Skeletal muscle cell (primary cell): ENCODE measurements at regions not wholly inside any gene's neighbourhood (a gene's known extent, or its start where the extent isn't known, plus 50 kb on each side); places are given as distances from the start of the nearest gene placed in this dataset.
"Not testable (repeated sequence)": the region's sequence is repeated elsewhere in the genome, so short reads cannot be mapped to it uniquely, and the experiment has no call there.

Experiments used
- DNase-seq: peaks from one replicate; pipeline ENCODE4 v3.0.0-alpha.2; 2010; ENCODE audit warnings: low read depth
- H3K4me3 ChIP-seq: 2 replicates; pipeline ENCODE4 v1.5.1; 2011; ENCODE audit warnings: low read depth, mild to moderate bottlenecking, control low read depth, low read length, moderate library complexity

DNA sequence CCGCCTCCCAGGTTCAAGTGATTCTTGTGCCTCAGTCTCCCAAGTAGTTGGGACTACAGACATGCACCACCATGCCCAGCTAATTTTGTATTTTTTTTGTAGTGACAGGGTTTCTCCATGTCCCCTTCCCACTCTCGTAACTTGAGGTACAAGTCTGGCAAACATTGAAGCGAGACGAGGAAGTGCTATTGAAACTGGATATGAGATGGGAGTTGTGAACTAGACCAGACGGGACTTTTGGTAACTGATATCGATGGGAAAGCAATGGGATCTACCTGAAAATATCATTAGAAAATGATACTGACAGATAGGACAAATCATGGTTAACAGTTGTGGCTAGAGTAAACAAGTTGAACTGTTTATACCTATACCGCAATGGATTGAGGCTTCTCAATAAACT is 95.2 kb upstream of the TRABD2B start:
- DNase-seq: no peak
- no peak overlapping the region for H3K4me3 ChIP-seq

DNA sequence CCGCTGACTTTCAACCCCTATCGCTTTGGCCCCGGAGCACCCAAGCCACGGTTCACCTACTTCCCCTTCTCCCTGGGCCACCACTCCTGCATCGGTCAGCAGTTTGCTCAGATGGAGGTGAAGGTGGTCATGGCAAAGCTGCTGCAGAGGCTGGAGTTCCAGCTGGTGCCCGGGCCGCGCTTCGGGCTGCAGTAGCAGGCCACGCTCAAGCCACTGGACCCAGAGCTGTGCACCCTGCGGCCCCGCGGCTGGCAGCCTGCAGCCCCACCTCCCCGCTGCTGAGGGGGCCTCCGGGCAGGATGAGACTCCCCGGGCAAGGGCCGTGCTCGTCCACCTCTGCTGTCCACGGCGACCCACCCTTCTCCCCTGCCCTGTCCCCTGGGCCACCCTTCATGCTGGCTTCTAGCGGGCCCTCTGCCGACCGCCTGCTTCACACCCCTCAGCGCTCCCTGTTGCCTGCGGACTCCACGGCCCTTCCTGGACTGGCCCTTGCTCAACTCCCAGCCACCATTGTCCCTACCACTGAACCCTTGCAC is 92.2 kb upstream of the TRABD2B start:
- no peak overlapping the region for H3K4me3 ChIP-seq

DNA sequence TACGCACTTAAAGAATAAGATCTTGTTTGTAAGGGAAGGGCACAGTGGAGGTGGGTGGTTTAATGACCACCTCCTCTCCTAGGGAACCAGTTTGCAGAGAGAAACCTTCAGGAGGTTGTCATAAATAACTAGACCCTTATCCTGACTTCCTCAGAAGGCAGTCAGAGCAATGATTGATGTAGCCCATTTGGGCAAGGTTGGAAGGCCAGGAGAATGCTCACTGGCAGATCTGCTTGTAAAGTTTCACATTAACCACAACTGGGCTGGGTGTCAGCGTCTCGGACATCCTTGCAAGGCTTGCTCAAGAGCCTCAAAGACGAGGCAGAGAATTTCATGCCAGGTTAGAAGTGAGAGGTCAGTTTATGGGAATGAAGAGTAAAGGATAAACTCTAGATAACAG is 87.6 kb upstream of the TRABD2B start:
- H3K4me3 ChIP-seq: no peak overlapping the region
- DNase-seq: no peak

More for the DNA sequence above, 92.2 kb upstream of the TRABD2B start:
- no peak for DNase-seq

DNA sequence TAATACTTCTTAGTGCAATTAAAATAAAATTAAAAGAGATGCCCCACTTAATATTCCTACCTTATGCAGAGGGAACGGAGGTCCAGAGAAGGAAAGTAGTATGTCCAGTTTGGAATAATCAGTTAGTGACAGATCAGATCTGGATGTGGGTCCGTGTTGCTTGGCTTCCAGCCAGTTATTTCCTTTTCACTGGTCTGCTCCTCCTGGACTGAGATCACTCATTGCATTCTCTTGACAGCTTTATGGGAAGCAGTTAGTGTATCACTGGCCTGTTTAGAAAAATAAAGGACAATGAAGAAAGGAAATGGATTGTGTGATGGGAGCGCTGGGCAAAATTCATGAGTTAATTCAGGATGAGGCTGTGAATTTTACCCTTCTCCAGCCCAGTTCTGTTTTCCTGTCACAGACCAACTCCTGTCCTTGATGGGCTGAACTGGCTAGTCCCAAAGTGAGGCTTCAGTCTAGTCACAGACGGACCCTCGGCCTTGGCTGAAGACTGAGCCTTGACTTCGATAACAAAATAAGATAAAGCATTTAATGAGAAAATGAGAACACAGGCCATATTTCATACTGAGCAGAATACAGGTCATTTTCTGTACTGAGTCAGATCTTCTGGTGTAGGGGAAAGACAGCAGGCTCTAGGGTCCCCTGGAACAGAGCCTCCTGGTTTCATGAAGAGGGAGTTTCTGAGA is 85.2 kb upstream of the TRABD2B start:
- DNase-seq: no peak
- H3K4me3 ChIP-seq: no peak overlapping the region

DNA sequence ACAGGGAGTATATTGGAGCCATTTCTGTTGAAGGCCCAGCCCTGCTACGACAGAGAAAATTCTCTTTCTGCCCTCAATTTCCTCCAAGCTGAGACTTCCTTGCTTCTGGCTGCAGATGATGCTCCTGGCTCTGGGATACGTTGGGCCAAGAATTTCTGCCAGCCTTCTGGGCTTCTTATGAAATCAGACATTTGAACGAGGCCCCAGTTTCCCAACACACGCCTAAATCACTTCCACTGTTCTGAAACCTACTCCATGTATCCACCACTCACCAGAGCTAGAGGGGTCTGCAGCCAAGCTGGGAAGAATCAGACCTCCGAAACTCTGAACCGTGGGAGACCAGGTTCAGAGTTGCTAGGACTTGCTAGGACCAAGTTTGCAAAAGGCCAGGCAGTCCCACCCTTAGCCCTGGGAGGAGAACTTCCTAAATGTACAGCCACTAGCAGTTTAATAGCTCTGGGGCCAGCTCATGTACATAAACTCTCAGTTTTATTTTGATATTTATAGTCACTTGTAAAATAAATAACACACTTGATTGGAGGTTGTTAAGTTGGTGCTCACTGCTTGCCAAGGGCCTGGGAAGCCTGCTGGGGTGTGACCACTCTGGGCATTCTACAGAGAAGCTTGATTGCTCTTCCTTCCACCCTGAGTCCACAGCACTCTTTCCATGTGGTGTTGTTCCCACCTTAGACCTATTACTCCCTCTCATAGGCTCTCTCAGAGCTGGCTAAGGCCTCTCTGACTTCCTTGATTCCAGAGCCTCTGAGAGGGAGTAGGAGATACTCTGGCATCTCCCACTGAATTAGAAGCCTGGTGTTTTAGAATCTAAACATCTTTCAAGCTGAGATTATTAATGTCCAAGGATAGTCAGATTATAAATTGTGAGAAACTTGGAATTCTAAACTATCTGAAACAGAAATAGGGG is 83.4 kb upstream of the TRABD2B start:
- DNase-seq: no peak
- no peak overlapping the region for H3K4me3 ChIP-seq

DNA sequence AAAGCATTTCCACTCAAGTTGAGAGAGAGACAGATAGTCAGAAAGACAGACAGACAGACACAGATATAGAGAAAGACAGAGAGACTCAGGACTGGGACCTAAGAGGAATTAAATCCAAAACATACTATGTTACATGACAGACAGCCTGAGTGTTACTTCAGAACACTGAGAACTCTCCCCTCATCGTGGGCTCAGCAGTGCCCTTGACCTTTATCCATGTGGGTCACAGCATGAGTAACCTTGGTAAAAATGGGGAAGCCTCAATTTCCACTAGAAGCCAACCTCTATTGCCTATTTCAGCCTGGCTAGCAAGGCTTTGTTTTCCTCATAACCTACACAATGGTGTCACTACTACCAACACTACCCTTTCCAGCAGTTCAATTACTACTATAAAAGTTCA is 81.9 kb upstream of the TRABD2B start:
- DNase-seq: no peak
- H3K4me3 ChIP-seq: no peak overlapping the region

DNA sequence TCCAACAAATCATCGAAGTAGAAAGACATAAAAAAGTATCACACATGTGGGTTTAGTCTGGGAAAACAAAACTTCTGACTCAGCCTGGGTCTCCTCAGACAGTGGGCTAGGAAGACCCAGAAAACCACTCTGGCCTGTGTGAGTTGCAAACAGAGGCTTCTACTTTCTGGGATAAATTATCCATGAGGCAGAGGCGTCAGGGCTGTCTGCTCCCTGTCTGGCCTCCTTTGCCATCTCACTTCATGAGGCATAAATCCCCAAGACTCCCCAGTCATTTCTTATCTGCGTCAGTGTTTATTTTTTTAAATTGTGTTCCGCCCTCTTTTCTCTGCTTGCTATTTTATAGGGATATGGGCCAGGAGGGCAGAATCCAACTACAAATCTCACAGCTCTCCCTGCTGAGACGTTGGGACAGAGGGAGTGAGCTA is 80.6 kb upstream of the TRABD2B start:
- no peak for DNase-seq
- H3K4me3 ChIP-seq: no peak overlapping the region

DNA sequence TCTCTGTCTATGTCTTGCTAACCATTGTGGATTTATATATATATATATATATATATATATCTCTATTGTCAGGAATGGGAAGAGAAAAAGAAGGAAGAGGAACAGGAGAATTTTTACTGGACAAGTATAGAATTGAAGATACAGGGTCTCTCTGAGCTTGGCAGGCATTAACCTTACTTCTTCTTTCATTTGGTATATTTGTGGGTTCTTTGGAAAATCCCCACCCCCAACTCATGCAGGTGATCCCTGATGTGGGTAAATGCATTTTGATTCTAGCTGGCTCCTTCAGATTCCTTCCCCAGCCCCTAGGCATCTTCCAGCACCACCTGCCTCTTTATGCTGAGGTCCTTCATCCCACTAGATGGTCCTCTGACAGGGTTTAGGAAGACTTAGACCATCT is 78.8 kb upstream of the TRABD2B start:
- DNase-seq: no peak
- no peak overlapping the region for H3K4me3 ChIP-seq

DNA sequence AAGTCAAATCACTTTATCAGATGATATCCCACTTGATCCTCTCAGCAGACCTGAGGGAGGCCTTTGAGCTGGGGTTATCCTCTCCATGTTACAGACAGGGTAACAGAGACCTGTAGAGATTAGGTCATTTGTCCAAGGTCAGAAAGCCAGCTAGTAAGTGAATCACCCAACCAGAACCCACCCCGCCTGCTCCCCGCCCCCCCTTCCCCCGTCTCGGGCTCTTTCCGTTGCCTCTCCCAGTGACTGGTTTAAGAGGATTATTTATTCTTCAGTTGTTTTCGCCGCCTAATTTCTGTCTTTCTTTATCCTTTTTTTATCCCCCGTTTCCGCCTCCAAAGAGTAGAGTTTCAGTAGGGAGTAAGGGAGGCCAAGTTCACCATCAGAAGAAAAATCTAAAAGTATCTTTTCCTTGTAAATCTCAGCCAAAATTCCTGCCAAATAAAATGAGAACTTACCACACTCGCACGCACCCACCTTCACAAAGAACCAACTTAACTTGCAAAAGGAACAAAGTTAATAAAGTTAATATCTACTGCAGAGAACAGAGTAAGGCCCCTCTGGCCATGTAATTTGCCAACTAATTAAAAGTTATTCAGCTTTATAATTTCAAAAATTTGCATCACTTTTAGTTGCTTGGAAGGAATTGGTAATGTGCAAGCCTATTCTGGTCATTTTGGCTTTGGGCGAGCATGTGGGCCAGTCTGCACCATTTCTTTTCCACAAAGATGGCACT is 76.8 kb upstream of the TRABD2B start:
- DNase-seq: no peak
- no peak overlapping the region for H3K4me3 ChIP-seq

DNA sequence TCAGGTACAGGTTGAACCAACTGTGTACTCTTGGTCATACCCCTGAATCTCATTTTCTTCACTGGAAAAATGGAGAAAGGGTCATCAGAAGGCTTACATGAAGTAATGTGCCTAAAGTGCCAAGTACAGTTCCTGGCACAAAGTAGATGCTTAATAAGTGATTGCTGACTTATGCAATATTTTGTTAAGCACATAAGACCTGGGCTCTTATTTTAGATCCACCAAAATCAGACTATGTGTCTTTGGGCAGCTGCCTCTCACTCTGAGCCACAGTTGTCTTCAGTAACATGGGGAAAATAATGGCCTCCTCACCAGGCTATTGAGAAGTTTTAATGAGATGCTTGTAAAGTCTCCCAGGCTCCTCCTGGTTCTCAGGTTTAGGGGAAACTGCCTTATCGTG is 74.3 kb upstream of the TRABD2B start:
- no peak overlapping the region for H3K4me3 ChIP-seq
- no peak for DNase-seq

DNA sequence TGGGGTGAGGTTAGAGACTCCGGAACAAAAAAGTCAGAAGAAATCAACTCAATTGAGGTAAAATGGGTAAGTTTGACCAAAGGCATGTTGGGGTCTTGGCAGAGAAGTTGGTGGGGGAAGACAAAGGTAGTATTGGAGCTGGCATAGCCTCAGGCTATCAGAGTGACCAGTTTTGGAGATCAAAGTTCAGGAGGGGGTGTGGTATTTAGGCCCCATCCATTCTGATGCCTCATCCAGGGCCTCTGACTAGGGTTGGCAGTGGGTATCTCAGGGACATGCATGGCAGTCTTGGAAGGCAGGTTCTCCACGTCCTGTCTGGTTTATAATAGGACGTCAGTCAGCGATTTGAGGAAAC is 73.2 kb upstream of the TRABD2B start:
- H3K4me3 ChIP-seq: no peak overlapping the region
- no peak for DNase-seq

DNA sequence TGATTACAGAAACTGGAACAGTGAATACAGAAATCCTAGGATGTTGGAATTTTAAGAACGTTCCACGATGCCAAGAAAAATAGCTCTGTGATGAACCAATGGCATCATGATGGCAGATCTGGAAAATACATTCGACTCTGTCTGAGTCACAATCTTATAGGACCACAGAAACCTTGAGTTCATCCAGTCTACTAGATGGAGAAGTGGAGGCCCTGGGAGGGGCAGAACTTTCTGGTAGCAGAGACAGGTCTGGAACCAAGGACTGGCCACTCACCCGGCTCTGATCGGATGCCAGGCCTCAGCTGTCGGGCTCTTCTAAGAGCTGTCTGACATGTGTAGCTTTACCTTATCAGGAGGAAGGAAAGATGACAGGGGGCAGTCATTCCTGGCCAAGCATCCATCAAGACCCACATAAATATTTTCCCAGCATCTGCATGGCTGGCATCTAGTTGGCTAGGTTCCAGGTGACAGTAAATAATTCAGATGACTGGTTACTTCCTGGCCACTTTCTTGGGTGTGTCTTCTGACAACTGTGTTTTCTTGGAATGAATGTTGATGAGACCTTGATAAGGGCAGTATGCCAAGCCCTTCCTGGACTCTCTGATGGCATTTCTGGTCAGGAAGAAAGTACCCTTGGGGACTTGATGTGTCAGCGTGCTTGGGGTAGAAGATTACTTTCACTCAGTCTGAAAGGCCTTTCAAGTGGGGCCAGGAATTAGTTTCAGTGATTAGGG is 72.6 kb upstream of the TRABD2B start:
- H3K4me3 ChIP-seq: no peak overlapping the region
- no peak for DNase-seq

DNA sequence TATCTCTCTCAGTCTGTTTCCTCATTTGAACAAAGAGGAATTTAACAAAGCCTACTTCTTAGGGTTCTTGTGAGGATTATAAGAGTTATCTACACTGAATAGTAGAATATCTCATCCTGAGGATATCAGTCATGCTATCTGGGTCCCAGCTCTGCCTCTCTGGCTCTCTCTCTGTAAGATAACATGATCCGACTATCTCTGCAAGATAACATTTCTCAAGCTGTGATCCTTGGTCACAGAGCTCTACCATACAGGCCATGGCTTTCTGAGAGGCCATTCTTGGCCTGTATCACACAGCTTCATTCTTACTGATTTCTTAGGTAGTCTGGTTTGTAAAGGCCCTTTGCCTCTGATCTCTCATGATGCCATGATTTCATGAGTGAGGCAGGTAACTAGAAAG is 71.0 kb upstream of the TRABD2B start:
- no peak overlapping the region for H3K4me3 ChIP-seq
- DNase-seq: no peak

DNA sequence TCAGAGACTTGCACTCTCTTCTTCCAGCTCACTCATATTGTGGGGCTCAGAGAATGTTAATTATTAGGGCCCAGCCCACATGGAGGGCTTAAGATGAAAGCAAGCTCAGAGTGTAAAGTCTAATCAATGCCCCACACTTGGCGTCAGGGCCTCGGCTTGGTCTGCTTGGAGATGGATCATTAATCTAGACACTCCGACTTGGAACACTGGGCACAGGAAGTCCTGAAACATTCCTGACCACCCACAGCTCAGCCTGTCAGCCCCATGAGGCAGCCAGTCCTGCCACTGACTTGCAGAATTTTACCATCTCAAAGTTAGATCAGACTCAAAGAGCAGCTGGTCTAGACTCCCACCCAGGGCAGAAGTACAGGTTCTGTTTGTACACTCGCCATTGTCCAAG is 69.8 kb upstream of the TRABD2B start:
- no peak for DNase-seq
- H3K4me3 ChIP-seq: no peak overlapping the region

DNA sequence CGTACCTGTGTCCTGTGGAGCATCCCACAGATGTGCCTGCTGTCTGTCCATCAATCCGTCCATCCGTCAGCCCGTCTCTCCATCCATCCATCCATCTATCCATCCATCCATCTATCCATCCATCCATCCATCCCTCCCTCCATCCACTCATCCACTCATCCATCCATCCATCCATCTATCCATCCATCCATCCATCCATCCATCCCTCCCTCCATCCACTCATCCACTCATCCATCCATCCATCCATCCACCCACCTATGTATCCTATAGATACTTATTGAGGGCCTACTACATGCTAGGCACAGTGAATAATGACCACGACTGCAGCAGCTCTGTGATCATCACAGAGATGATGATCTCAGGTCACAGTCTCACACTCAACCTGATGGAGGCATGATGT is 67.5 kb upstream of the TRABD2B start:
- not testable (repeated sequence) for DNase-seq, H3K4me3 ChIP-seq

DNA sequence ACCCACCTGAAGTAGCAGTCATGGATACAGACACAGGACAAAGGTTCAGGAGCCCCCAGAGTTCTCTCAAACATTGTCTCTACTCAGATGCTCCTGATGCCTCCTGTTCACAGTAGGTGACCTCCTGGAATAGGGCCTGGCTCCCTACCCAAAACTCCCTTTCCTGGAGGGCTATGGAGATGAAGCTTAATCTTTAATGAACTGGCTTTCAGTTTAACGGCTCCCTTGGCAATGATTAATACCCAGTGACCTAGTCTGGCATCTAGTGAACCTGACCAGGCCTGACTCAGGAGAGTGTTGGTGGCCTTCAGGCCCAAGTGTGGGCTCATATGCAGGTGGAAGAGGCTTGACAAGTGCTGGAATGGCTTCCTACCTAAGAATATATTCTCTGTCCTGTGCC is 65.2 kb upstream of the TRABD2B start:
- no peak overlapping the region for H3K4me3 ChIP-seq
- no peak for DNase-seq

DNA sequence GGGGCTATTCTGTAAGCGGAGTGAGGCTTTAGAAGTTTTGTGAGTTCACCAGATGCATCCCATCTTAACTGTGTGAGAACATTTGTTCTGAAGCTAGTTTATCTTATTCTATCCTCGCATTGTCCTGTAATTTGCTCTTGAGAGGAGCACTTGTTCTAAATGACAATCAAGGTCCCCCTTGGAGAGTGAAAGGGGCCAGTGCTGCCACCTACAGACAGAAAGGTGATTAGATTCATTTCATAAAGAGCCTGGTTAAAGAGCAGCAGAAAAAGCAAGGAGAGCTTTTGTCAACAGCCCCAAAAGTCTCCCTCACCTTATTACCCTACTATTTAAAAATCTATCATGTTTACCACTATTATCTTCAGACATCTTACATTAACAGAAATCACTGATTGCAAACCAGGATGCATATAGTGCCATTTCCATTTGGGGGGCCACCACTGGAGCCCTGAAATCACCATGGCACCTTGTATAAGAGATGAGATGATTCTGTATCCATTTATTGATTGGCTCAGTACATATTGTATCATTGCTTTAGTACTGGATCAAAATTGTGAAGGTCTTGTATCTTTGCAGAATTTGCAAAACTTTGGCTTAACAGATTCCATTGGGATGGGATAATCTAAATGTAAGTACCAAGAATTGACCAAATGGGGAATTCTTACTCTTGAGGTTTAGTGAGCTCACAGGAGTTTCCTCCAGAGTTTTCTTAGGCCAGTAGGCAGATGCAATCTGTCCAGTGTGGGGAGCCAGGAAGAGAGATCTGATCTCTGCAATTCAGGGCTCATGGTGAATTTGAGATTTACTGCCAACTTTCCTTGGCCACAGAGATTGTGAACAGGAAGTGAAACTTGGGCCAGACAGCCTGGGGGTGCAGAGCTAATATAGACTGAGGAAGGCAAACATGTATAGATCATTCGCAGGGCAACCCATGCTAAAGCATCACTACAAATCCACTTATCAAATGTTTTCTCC is 64.3 kb upstream of the TRABD2B start:
- DNase-seq: no peak

DNA sequence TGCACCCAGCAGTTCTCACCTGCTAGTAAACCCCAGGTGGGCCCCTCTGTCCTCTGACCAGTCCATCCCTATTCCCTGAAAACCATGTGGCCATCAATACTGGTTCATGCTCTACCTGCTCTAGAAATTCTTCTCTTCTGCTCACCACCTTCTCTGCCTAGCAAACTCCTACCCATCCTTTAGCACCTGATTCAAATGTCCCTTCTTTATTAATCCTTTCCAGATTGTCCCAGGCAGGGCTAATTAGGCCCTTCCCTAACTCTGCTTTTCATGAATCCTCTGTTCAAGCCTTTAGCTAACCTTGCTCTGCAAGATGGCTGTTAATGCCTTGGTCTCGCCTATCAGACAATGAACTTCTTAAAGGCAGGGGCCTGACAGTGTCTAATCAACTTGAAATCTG is 62.1 kb upstream of the TRABD2B start:
- no peak for DNase-seq
- no peak overlapping the region for H3K4me3 ChIP-seq

More for the DNA sequence above, 64.3 kb upstream of the TRABD2B start:
- no peak overlapping the region for H3K4me3 ChIP-seq
